ENCODE measurements at regions not wholly inside any gene's neighbourhood (a gene's known extent, or its start where the extent isn't known, plus 50 kb on each side); places are given as distances from the start of the nearest gene placed in this dataset.
A peak's percentile ranks its signal among the peaks of the same experiment; 100 is the strongest.
"Not testable (repeated sequence)": the region's sequence is repeated elsewhere in the genome, so short reads cannot be mapped to it uniquely, and the experiment has no call there.

GRCh38 chr14:37848985-37849621 is 253.7 kb downstream of the TTC6 start:
- no peak for DNase-seq

- no peak for DNase-seq
These were observed 255.6 kb downstream of the TTC6 start for GRCh38 chr14:37851054-37851453.

GRCh38 chr14:37855871-37856270 is 260.4 kb downstream of the TTC6 start:
- DNase-seq, result no peak

- no peak for DNase-seq
These were observed 262.4 kb downstream of the TTC6 start for GRCh38 chr14:37857774-37858266.

GRCh38 chr14:37858733-37859132 is 263.3 kb downstream of the TTC6 start:
- DNase-seq, result no peak

GRCh38 chr14:37859177-37859576 is 263.7 kb downstream of the TTC6 start:
- DNase-seq, result no peak

- DNase-seq, result no peak
These were observed 266.8 kb downstream of the TTC6 start for GRCh38 chr14:37862263-37862662.

- DNase-seq, result no peak
These were observed 268.7 kb downstream of the TTC6 start for GRCh38 chr14:37864128-37864527.

- no peak for DNase-seq
These were observed 269.7 kb downstream of the TTC6 start for GRCh38 chr14:37864861-37865718.

GRCh38 chr14:37865719-37866549 is 270.5 kb downstream of the TTC6 start:
- DNase-seq, result no peak

- DNase-seq, result no peak
These were observed 274.2 kb downstream of the TTC6 start for GRCh38 chr14:37869633-37870032.

GRCh38 chr14:37870170-37870569 is 274.7 kb downstream of the TTC6 start:
- DNase-seq, result no peak

GRCh38 chr14:37870632-37871346 is 275.4 kb downstream of the TTC6 start:
- DNase-seq, result no peak

- not testable (repeated sequence) for DNase-seq
These were observed 278.6 kb downstream of the TTC6 start for GRCh38 chr14:37874065-37874428.

GRCh38 chr14:37874429-37875109 is 279.1 kb downstream of the TTC6 start:
- DNase-seq, result peak; percentile 43 to 72

- DNase-seq, result no peak
These were observed 292.8 kb downstream of the TTC6 start for GRCh38 chr14:37888234-37888633.

- no peak for DNase-seq
These were observed 293.7 kb downstream of the TTC6 start for GRCh38 chr14:37889087-37889486.

- no peak for DNase-seq
These were observed 294.7 kb downstream of the TTC6 start for GRCh38 chr14:37890095-37890494.

GRCh38 chr14:37891500-37891899 is 296.1 kb downstream of the TTC6 start:
- DNase-seq, result not testable (repeated sequence)

- DNase-seq, result no peak
These were observed 299.0 kb downstream of the TTC6 start for GRCh38 chr14:37894463-37894862.

GRCh38 chr14:37899365-37899764 is 303.9 kb downstream of the TTC6 start:
- DNase-seq, result no peak

- no peak for DNase-seq
These were observed 305.1 kb downstream of the TTC6 start for GRCh38 chr14:37900561-37900960.

Measured in stimulated activated CD4-positive, alpha-beta T cell treated with anti-CD3 and anti-CD28 coated beads, Interleukin-4, amount 100 ng/mL, for 4 hours (primary cell).